ENCODE measurements at regions not wholly inside any gene's neighbourhood (a gene's known extent, or its start where the extent isn't known, plus 50 kb on each side); places are given as distances from the start of the nearest gene placed in this dataset.
"Not testable (repeated sequence)": the region's sequence is repeated elsewhere in the genome, so short reads cannot be mapped to it uniquely, and the experiment has no call there.

- Mint-ChIP-seq H3K27me3 (ENCODE audit: insufficient read depth) (no peaks in the 10 kb centered on the region), H3K4me1 (ENCODE audit: low read depth) (no peaks in the 10 kb centered on the region), H3K9me3 (peaks cover 4% of the 10 kb centered on the region), H3K4me3 (no peak overlapping the region), H3K27ac (no peak overlapping the region), H3K36me3 (ENCODE audit: low read depth) (no peaks in the 10 kb centered on the region)
- intact Hi-C loops (cut with micrococcal nuclease): no loop called here
- DNase-seq (ENCODE audit: low spot score): no peak
Measured at GRCh38 chr13:53408306-53408705, 379.7 kb downstream of the OLFM4 start.

GRCh38 chr13:53408847-53409568 lies 380.4 kb downstream of the OLFM4 start:
- H3K4me1 Mint-ChIP-seq (ENCODE audit: low read depth): no peaks in the 10 kb centered on the region
- no peaks in the 10 kb centered on the region for H3K27me3 Mint-ChIP-seq (ENCODE audit: insufficient read depth)
- DNase-seq (ENCODE audit: low spot score): no peak
- intact Hi-C loops (cut with micrococcal nuclease): no loop called here
- H3K4me3 Mint-ChIP-seq: no peak overlapping the region
- H3K27ac Mint-ChIP-seq: no peak overlapping the region
- H3K9me3 Mint-ChIP-seq: peaks cover 4% of the 10 kb centered on the region
- H3K36me3 Mint-ChIP-seq (ENCODE audit: low read depth): no peaks in the 10 kb centered on the region

- no peak overlapping the region for H3K4me3 Mint-ChIP-seq
- no peaks in the 10 kb centered on the region for H3K4me1 Mint-ChIP-seq (ENCODE audit: low read depth)
Measured at GRCh38 chr13:53411463-53411862, 382.9 kb downstream of the OLFM4 start.

GRCh38 chr13:53415135-53415534 lies 386.5 kb downstream of the OLFM4 start:
- no peaks in the 10 kb centered on the region for H3K4me1 Mint-ChIP-seq (ENCODE audit: low read depth)

More at GRCh38 chr13:53411463-53411862, 382.9 kb downstream of the OLFM4 start:
- Mint-ChIP-seq H3K36me3 (ENCODE audit: low read depth) (no peaks in the 10 kb centered on the region), H3K9me3 (peaks cover 4% of the 10 kb centered on the region), H3K27me3 (ENCODE audit: insufficient read depth) (no peaks in the 10 kb centered on the region), H3K27ac (no peak overlapping the region)
- intact Hi-C loops (cut with micrococcal nuclease): no loop called here
- no peak for DNase-seq (ENCODE audit: low spot score)

GRCh38 chr13:53417601-53418000 lies 389.0 kb downstream of the OLFM4 start:
- no peak overlapping the region for H3K27ac Mint-ChIP-seq
- H3K36me3 Mint-ChIP-seq (ENCODE audit: low read depth): no peaks in the 10 kb centered on the region
- intact Hi-C loops (cut with micrococcal nuclease): no loop called here

More at GRCh38 chr13:53415135-53415534, 386.5 kb downstream of the OLFM4 start:
- no peaks in the 10 kb centered on the region for H3K36me3 Mint-ChIP-seq (ENCODE audit: low read depth)
- no peak overlapping the region for H3K27ac Mint-ChIP-seq
- H3K4me3 Mint-ChIP-seq: no peak overlapping the region
- H3K27me3 Mint-ChIP-seq (ENCODE audit: insufficient read depth): no peaks in the 10 kb centered on the region
- DNase-seq (ENCODE audit: low spot score): no peak
- intact Hi-C loops (cut with micrococcal nuclease): no loop called here
- H3K9me3 Mint-ChIP-seq: no peaks in the 10 kb centered on the region

GRCh38 chr13:53422415-53422814 lies 393.8 kb downstream of the OLFM4 start:
- H3K4me1 Mint-ChIP-seq (ENCODE audit: low read depth): no peaks in the 10 kb centered on the region
- intact Hi-C loops (cut with micrococcal nuclease): no loop called here

More at GRCh38 chr13:53417601-53418000, 389.0 kb downstream of the OLFM4 start:
- Mint-ChIP-seq H3K27me3 (ENCODE audit: insufficient read depth) (no peaks in the 10 kb centered on the region), H3K4me3 (no peak overlapping the region), H3K9me3 (no peaks in the 10 kb centered on the region), H3K4me1 (ENCODE audit: low read depth) (no peaks in the 10 kb centered on the region)
- no peak for DNase-seq (ENCODE audit: low spot score)

GRCh38 chr13:53436396-53436795 lies 407.8 kb downstream of the OLFM4 start:
- Mint-ChIP-seq H3K4me1 (ENCODE audit: low read depth) (no peaks in the 10 kb centered on the region), H3K27ac (no peak overlapping the region), H3K27me3 (ENCODE audit: insufficient read depth) (no peaks in the 10 kb centered on the region), H3K4me3 (no peak overlapping the region), H3K9me3 (peaks cover 15% of the 10 kb centered on the region), H3K36me3 (ENCODE audit: low read depth) (no peaks in the 10 kb centered on the region)
- intact Hi-C loops (cut with micrococcal nuclease): no loop called here
- DNase-seq (ENCODE audit: low spot score): no peak

More at GRCh38 chr13:53422415-53422814, 393.8 kb downstream of the OLFM4 start:
- H3K27ac Mint-ChIP-seq: no peak overlapping the region
- DNase-seq (ENCODE audit: low spot score): no peak
- H3K36me3 Mint-ChIP-seq (ENCODE audit: low read depth): no peaks in the 10 kb centered on the region
- peaks cover 4% of the 10 kb centered on the region for H3K9me3 Mint-ChIP-seq
- H3K27me3 Mint-ChIP-seq (ENCODE audit: insufficient read depth): no peaks in the 10 kb centered on the region
- H3K4me3 Mint-ChIP-seq: no peak overlapping the region

GRCh38 chr13:53439439-53440225 lies 411.0 kb downstream of the OLFM4 start:
- Mint-ChIP-seq H3K9me3 (peaks cover 14% of the 10 kb centered on the region), H3K27me3 (ENCODE audit: insufficient read depth) (no peaks in the 10 kb centered on the region), H3K27ac (no peak overlapping the region), H3K36me3 (ENCODE audit: low read depth) (no peaks in the 10 kb centered on the region), H3K4me3 (no peak overlapping the region), H3K4me1 (ENCODE audit: low read depth) (no peaks in the 10 kb centered on the region)
- intact Hi-C loops (cut with micrococcal nuclease): no loop called here
- DNase-seq (ENCODE audit: low spot score): no peak

GRCh38 chr13:53442979-53443378 lies 414.4 kb downstream of the OLFM4 start:
- no peak for DNase-seq (ENCODE audit: low spot score)
- intact Hi-C loops (cut with micrococcal nuclease): no loop called here
- H3K9me3 Mint-ChIP-seq: peaks cover 17% of the 10 kb centered on the region
- H3K4me1 Mint-ChIP-seq (ENCODE audit: low read depth): no peaks in the 10 kb centered on the region
- H3K27ac Mint-ChIP-seq: no peak overlapping the region
- no peaks in the 10 kb centered on the region for H3K27me3 Mint-ChIP-seq (ENCODE audit: insufficient read depth)
- no peaks in the 10 kb centered on the region for H3K36me3 Mint-ChIP-seq (ENCODE audit: low read depth)
- no peak overlapping the region for H3K4me3 Mint-ChIP-seq

- Mint-ChIP-seq H3K4me1 (ENCODE audit: low read depth) (no peaks in the 10 kb centered on the region), H3K36me3 (ENCODE audit: low read depth) (no peaks in the 10 kb centered on the region), H3K9me3 (peaks cover 30% of the 10 kb centered on the region), H3K4me3 (no peak overlapping the region), H3K27me3 (ENCODE audit: insufficient read depth) (no peaks in the 10 kb centered on the region), H3K27ac (no peak overlapping the region)
- no peak for DNase-seq (ENCODE audit: low spot score)
- intact Hi-C loops (cut with micrococcal nuclease): no loop called here
Measured at GRCh38 chr13:53445686-53446085, 417.1 kb downstream of the OLFM4 start.

GRCh38 chr13:53447456-53447855 lies 418.8 kb downstream of the OLFM4 start:
- H3K9me3 Mint-ChIP-seq: peaks cover 37% of the 10 kb centered on the region
- intact Hi-C loops (cut with micrococcal nuclease): no loop called here
- DNase-seq (ENCODE audit: low spot score): no peak
- no peaks in the 10 kb centered on the region for H3K4me1 Mint-ChIP-seq (ENCODE audit: low read depth)
- H3K36me3 Mint-ChIP-seq (ENCODE audit: low read depth): no peaks in the 10 kb centered on the region
- no peaks in the 10 kb centered on the region for H3K27me3 Mint-ChIP-seq (ENCODE audit: insufficient read depth)
- no peak overlapping the region for H3K4me3 Mint-ChIP-seq
- H3K27ac Mint-ChIP-seq: no peak overlapping the region

GRCh38 chr13:53447863-53448262 lies 419.2 kb downstream of the OLFM4 start:
- Mint-ChIP-seq H3K27me3 (ENCODE audit: insufficient read depth) (no peaks in the 10 kb centered on the region), H3K36me3 (ENCODE audit: low read depth) (no peaks in the 10 kb centered on the region), H3K4me1 (ENCODE audit: low read depth) (no peaks in the 10 kb centered on the region), H3K27ac (no peak overlapping the region), H3K9me3 (peaks cover 38% of the 10 kb centered on the region), H3K4me3 (no peak overlapping the region)
- DNase-seq (ENCODE audit: low spot score): no peak
- intact Hi-C loops (cut with micrococcal nuclease): no loop called here

GRCh38 chr13:53452263-53452808 lies 423.7 kb downstream of the OLFM4 start:
- H3K4me1 Mint-ChIP-seq (ENCODE audit: low read depth); H3K27ac Mint-ChIP-seq; intact Hi-C loops (cut with micrococcal nuclease); DNase-seq (ENCODE audit: low spot score); H3K4me3 Mint-ChIP-seq; H3K27me3 Mint-ChIP-seq (ENCODE audit: insufficient read depth); H3K36me3 Mint-ChIP-seq (ENCODE audit: low read depth): not testable (repeated sequence)
- peaks cover 48% of the 10 kb centered on the region for H3K9me3 Mint-ChIP-seq
